Ascending aorta (tissue), 2 donors: ENCODE measurements at regions not wholly inside any gene's neighbourhood (a gene's known extent, or its start where the extent isn't known, plus 50 kb on each side); places are given as distances from the start of the nearest gene placed in this dataset.

Source experiments
- DNase-seq, 2 donors: peaks; one replicate each; pipeline ENCODE4 v3.0.0-alpha.2; 2019; ENCODE audit warnings: low spot score in 2 of 2
- H3K27ac ChIP-seq, 2 donors: fragments of 200-600 bp; sonication (generic); one replicate each; pipeline ENCODE4 v1.5.1; 2016 to 2017; ENCODE audit warnings: mild to moderate bottlenecking in 1 of 2
- H3K27me3 ChIP-seq: fragments of 200-600 bp; sonication (generic); one replicate; pipeline ENCODE4 v1.5.1; 2017
- H3K36me3 ChIP-seq, 2 donors: fragments of 200-600 bp; sonication (generic); one replicate each; pipeline ENCODE4 v1.5.1; 2016
- H3K4me1 ChIP-seq, 2 donors: fragments of 200-600 bp; sonication (generic); one replicate each; pipeline ENCODE4 v1.5.1; 2016 to 2017; ENCODE audit warnings: mild to moderate bottlenecking in 1 of 2
- H3K4me3 ChIP-seq, 2 donors: fragments of 200-600 bp; sonication (generic); one replicate each; pipeline ENCODE4 v1.5.1; 2016 to 2017; ENCODE audit warnings: mild to moderate bottlenecking in 1 of 2
- H3K9me3 ChIP-seq, 2 donors: fragments of 200-600 bp; sonication (generic); one replicate each; pipeline ENCODE4 v1.5.1; 2016
- intact Hi-C: fragments of 100-400 bp; cut with DNase I; formaldehyde crosslinking; loops from one replicate; pipeline ENCODE4 v1.15.1; 2023
- TF ChIP-seq, protein P1 (sequence below), 3 experiments: fragments of 200-600 bp in 2 of 3; fragments of 450-650 bp in 1 of 3; sonication (generic) in 2 of 3; IDR thresholded peaks; one replicate each; pipeline ENCODE4 v1.5.1; 2016 to 2019; ENCODE audit warnings: antibody characterized with exemption in 3 of 3, mild to moderate bottlenecking in 1 of 3, moderate library complexity in 1 of 3

- TF ChIP-seq, protein P1, sequence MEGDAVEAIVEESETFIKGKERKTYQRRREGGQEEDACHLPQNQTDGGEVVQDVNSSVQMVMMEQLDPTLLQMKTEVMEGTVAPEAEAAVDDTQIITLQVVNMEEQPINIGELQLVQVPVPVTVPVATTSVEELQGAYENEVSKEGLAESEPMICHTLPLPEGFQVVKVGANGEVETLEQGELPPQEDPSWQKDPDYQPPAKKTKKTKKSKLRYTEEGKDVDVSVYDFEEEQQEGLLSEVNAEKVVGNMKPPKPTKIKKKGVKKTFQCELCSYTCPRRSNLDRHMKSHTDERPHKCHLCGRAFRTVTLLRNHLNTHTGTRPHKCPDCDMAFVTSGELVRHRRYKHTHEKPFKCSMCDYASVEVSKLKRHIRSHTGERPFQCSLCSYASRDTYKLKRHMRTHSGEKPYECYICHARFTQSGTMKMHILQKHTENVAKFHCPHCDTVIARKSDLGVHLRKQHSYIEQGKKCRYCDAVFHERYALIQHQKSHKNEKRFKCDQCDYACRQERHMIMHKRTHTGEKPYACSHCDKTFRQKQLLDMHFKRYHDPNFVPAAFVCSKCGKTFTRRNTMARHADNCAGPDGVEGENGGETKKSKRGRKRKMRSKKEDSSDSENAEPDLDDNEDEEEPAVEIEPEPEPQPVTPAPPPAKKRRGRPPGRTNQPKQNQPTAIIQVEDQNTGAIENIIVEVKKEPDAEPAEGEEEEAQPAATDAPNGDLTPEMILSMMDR (IDR thresholded peaks at IDR 0.05): no peak
- no peaks in the 10 kb centered on the region for H3K4me1 ChIP-seq
- no peaks in the 10 kb centered on the region for H3K9me3 ChIP-seq
- no peak for DNase-seq
- H3K36me3 ChIP-seq: no peaks in the 10 kb centered on the region
- no peak overlapping the region for H3K4me3 ChIP-seq
- intact Hi-C loops: no loop called here
- H3K27me3 ChIP-seq: no peaks in the 10 kb centered on the region
- H3K27ac ChIP-seq: no peak overlapping the region
These were observed 143.6 kb downstream of the SLC38A4 start for GRCh38 chr12:46682148-46682547.

GRCh38 chr12:46680506-46680905, 145.3 kb downstream of the SLC38A4 start:
- Histone ChIP-seq H3K4me1 (peaks cover 0 to 4% of the 10 kb centered on the region in 2 donors), H3K27ac (no peak overlapping the region), H3K36me3 (no peaks in the 10 kb centered on the region), H3K4me3 (no peak overlapping the region), H3K9me3 (no peaks in the 10 kb centered on the region), H3K27me3 (no peaks in the 10 kb centered on the region)
- no peak for DNase-seq
- TF ChIP-seq, protein P1 (IDR thresholded peaks at IDR 0.05): no peak
- intact Hi-C loops: no loop called here

GRCh38 chr12:46679754-46680153, 146.0 kb downstream of the SLC38A4 start:
- intact Hi-C loops: loop anchor here (5.0 kb wide), 2 partner anchors 253 to 343 kb away; no protein-coding TSS in a partner anchor
- H3K36me3 ChIP-seq: no peaks in the 10 kb centered on the region
- no peak for DNase-seq
- no peak overlapping the region for H3K4me3 ChIP-seq
- peaks cover 0 to 4% of the 10 kb centered on the region in 2 donors for H3K4me1 ChIP-seq
- H3K9me3 ChIP-seq: no peaks in the 10 kb centered on the region
- no peak overlapping the region for H3K27ac ChIP-seq
- H3K27me3 ChIP-seq: no peaks in the 10 kb centered on the region
- TF ChIP-seq, protein P1 (IDR thresholded peaks at IDR 0.05): no peak

- H3K36me3 ChIP-seq: no peaks in the 10 kb centered on the region
- peaks cover 0 to 4% of the 10 kb centered on the region in 2 donors for H3K4me1 ChIP-seq
- no peaks in the 10 kb centered on the region for H3K27me3 ChIP-seq
- H3K9me3 ChIP-seq: no peaks in the 10 kb centered on the region
- H3K4me3 ChIP-seq: no peak overlapping the region
- DNase-seq: no peak
- intact Hi-C loops: loop anchor here (5.0 kb wide), 2 partner anchors 254 to 344 kb away; no protein-coding TSS in a partner anchor
- TF ChIP-seq, protein P1 (IDR thresholded peaks at IDR 0.05): no peak
- no peak overlapping the region for H3K27ac ChIP-seq
These were observed 147.4 kb downstream of the SLC38A4 start for GRCh38 chr12:46678426-46678825.

GRCh38 chr12:46677749-46678148, 148.0 kb downstream of the SLC38A4 start:
- Histone ChIP-seq H3K4me3 (no peak overlapping the region), H3K4me1 (peaks cover 0 to 4% of the 10 kb centered on the region in 2 donors), H3K27ac (no peak overlapping the region), H3K36me3 (no peaks in the 10 kb centered on the region), H3K27me3 (no peaks in the 10 kb centered on the region), H3K9me3 (no peaks in the 10 kb centered on the region)
- TF ChIP-seq, protein P1 (IDR thresholded peaks at IDR 0.05): no peak
- intact Hi-C loops: loop anchor here (5.0 kb wide), 2 partner anchors 255 to 345 kb away; no protein-coding TSS in a partner anchor
- no peak for DNase-seq
